Body of pancreas (tissue), 4 donors: ENCODE measurements at regions not wholly inside any gene's neighbourhood (a gene's known extent, or its start where the extent isn't known, plus 50 kb on each side); places are given as distances from the start of the nearest gene placed in this dataset.
A peak's percentile ranks its signal among the peaks of the same experiment; 100 is the strongest.

ENCODE experiments used
- ATAC-seq: fragments of 150-250 bp; one replicate; pipeline ENCODE4 v1.9.1; 2016
- DNase-seq, 4 donors: peaks; one replicate each; pipeline ENCODE4 v3.0.0-alpha.2; 2019
- H3K27ac ChIP-seq, 4 donors: fragments of 200-600 bp; sonication (generic); 1 replicate in 3 of 4; 2 replicates in 1 of 4; pipeline versions ENCODE4 v1.5.1 to v1.6.1; 2016 to 2019; ENCODE audit warnings: mild to moderate bottlenecking in 1 of 4, mixed read lengths in 1 of 4, moderate library complexity in 1 of 4
- H3K27me3 ChIP-seq, 2 donors: fragments of 200-600 bp; sonication (generic); one replicate each; pipeline ENCODE4 v1.6.0; 2016; ENCODE audit warnings: mild to moderate bottlenecking in 1 of 2
- H3K36me3 ChIP-seq, 2 donors: fragments of 200-600 bp; sonication (generic); replicated peaks in 1 of 2; 2 replicates each; pipeline ENCODE4 v1.5.1; 2016; ENCODE audit warnings: low read depth in 2 of 2; ENCODE audit not compliant: insufficient read depth in 1 of 2
- H3K4me1 ChIP-seq: fragments of 200-600 bp; sonication (generic); one replicate; pipeline ENCODE4 v1.6.0; 2016
- H3K4me3 ChIP-seq, 2 donors: fragments of 200-600 bp; sonication (generic); 1 replicate in 1 of 2; 2 replicates in 1 of 2; pipeline ENCODE4 v1.5.1; 2016 to 2019
- H3K9me3 ChIP-seq, 3 donors: fragments of 200-600 bp; sonication (generic); 1 replicate in 2 of 3; 2 replicates in 1 of 3; pipeline ENCODE4 v1.5.1; 2016
- CTCF ChIP-seq, 7 experiments: fragments of 450-650 bp in 4 of 7; fragments of 200-600 bp in 3 of 7; sonication (generic) in 3 of 7; IDR thresholded peaks; one replicate each; pipeline ENCODE4 v1.5.1; 2016 to 2019; ENCODE audit warnings: antibody characterized with exemption in 7 of 7
- POLR2A ChIP-seq, 3 donors: fragments of 450-650 bp; IDR thresholded peaks; one replicate each; pipeline ENCODE4 v1.6.1; 2016; ENCODE audit warnings: antibody characterized with exemption in 3 of 3, mild to moderate bottlenecking in 2 of 3
- WGBS, 2 donors: methylation state at CpG; one replicate each; pipeline ENCODE4 v1.1.5; 2017; 5-methylcytosine and 5-hydroxymethylcytosine counted together
- intact Hi-C: fragments of 100-400 bp; cut with DNase I; formaldehyde crosslinking; loops from one replicate; pipeline ENCODE4 v1.15.1; 2023

- H3K27ac ChIP-seq = no peak overlapping the region
- H3K9me3 ChIP-seq = no peaks in the 10 kb centered on the region
- no peak for DNase-seq
- no peak for ATAC-seq
- 69 to 76% methylated on average over 1 of the region's 1 CpG for WGBS, 2 donors
- TF ChIP-seq POLR2A (IDR thresholded peaks at IDR 0.05) (no peak), CTCF (IDR thresholded peaks at IDR 0.05) (no peak)
- no peaks in the 10 kb centered on the region for H3K4me1 ChIP-seq
- no peaks in the 10 kb centered on the region for H3K27me3 ChIP-seq
- no peaks in the 10 kb centered on the region for H3K36me3 ChIP-seq
- H3K4me3 ChIP-seq = no peak overlapping the region
- intact Hi-C loops = no loop called here
Measured at GRCh38 chr5:39631958-39632357, 207.2 kb upstream of the DAB2 start.

GRCh38 chr5:39629946-39630345 lies 205.2 kb upstream of the DAB2 start:
- Histone ChIP-seq H3K27me3 (no peaks in the 10 kb centered on the region), H3K4me1 (peaks cover 8% of the 10 kb centered on the region), H3K4me3 (no peak overlapping the region), H3K9me3 (no peaks in the 10 kb centered on the region), H3K27ac (no peak overlapping the region), H3K36me3 (no peaks in the 10 kb centered on the region)
- intact Hi-C loops = no loop called here
- ATAC-seq (no peak), DNase-seq (no peak)
- TF ChIP-seq POLR2A (IDR thresholded peaks at IDR 0.05) (no peak), CTCF (IDR thresholded peaks at IDR 0.05) (no peak)
- 79 to 83% methylated on average over 5 of the region's 5 CpGs for WGBS, 2 donors

GRCh38 chr5:39628348-39628747 lies 203.6 kb upstream of the DAB2 start:
- no peak overlapping the region for H3K27ac ChIP-seq
- DNase-seq (no peak), ATAC-seq (no peak)
- no peaks in the 10 kb centered on the region for H3K27me3 ChIP-seq
- H3K4me3 ChIP-seq = no peak overlapping the region
- H3K4me1 ChIP-seq = peaks cover 21% of the 10 kb centered on the region
- H3K36me3 ChIP-seq = no peaks in the 10 kb centered on the region
- no peak for TF ChIP-seq CTCF (IDR thresholded peaks at IDR 0.05)
- WGBS, 2 donors = 92 to 94% methylated on average over 2 of the region's 2 CpGs
- no peaks in the 10 kb centered on the region for H3K9me3 ChIP-seq
- intact Hi-C loops = no loop called here

GRCh38 chr5:39624890-39625289 lies 200.1 kb upstream of the DAB2 start:
- WGBS, 2 donors = 5 to 17% methylated on average over 2 of the region's 2 CpGs
- DNase-seq (no peak), ATAC-seq (peak; percentile 84)
- Histone ChIP-seq H3K36me3 (no peaks in the 10 kb centered on the region), H3K9me3 (no peaks in the 10 kb centered on the region), H3K4me1 (peaks cover 21% of the 10 kb centered on the region), H3K4me3 (no peak overlapping the region), H3K27ac (peak overlapping the region; percentile 23 to 67 (median 65)), H3K27me3 (no peaks in the 10 kb centered on the region)
- intact Hi-C loops = no loop called here
- TF ChIP-seq POLR2A (IDR thresholded peaks at IDR 0.05) = no peak
- TF ChIP-seq CTCF (IDR thresholded peaks at IDR 0.05) = no peak

- Histone ChIP-seq H3K27me3 (no peaks in the 10 kb centered on the region), H3K4me1 (peaks cover 21% of the 10 kb centered on the region), H3K9me3 (no peaks in the 10 kb centered on the region), H3K4me3 (no peak overlapping the region), H3K36me3 (no peaks in the 10 kb centered on the region), H3K27ac (peak overlapping the region; percentile 23 to 67 (median 65))
- DNase-seq (peak; percentile 53 to 78 (median 72)), ATAC-seq (peak; percentile 98)
- no peak for TF ChIP-seq CTCF (IDR thresholded peaks at IDR 0.05)
- TF ChIP-seq POLR2A (IDR thresholded peaks at IDR 0.05) = no peak
- intact Hi-C loops = no loop called here
- WGBS, 2 donors = 13 to 17% methylated on average over 1 of the region's 1 CpG
Measured at GRCh38 chr5:39624268-39624886, 199.6 kb upstream of the DAB2 start.
